RWPE2 (cell line): ENCODE measurements at regions not wholly inside any gene's neighbourhood (a gene's known extent, or its start where the extent isn't known, plus 50 kb on each side); places are given as distances from the start of the nearest gene placed in this dataset.

ENCODE experiments used
- ATAC-seq: fragments of 200-7000 bp; cut with Tn5 transposase; 3 replicates; pipeline ENCODE4 v1.9.1; 2021; ENCODE audit warnings: low read depth
- DNase-seq: peaks from one replicate; pipeline ENCODE4 v3.0.0-alpha.2; 2020; ENCODE audit warnings: low spot score
- H3K27ac ChIP-seq: fragments of 450-650 bp; 2 replicates; pipeline ENCODE4 v1.5.1; 2017; ENCODE audit warnings: mild to moderate bottlenecking; ENCODE audit not compliant: poor library complexity, severe bottlenecking
- H3K27me3 ChIP-seq: fragments of 250-450 bp; sonication (Bioruptor Pico); 2 replicates; pipeline ENCODE4 v1.5.1; 2021; ENCODE audit warnings: mild to moderate bottlenecking, moderate library complexity; ENCODE audit not compliant: insufficient read depth, poor library complexity, severe bottlenecking
- H3K36me3 ChIP-seq: fragments of 250-450 bp; sonication (Bioruptor Pico); 2 replicates; pipeline ENCODE4 v1.5.1; 2020; ENCODE audit warnings: low read depth, mild to moderate bottlenecking, moderate library complexity
- H3K4me1 ChIP-seq: fragments of 250-450 bp; sonication (Bioruptor Pico); 2 replicates; pipeline ENCODE4 v1.5.1; 2021; ENCODE audit warnings: mild to moderate bottlenecking, moderate library complexity; ENCODE audit not compliant: insufficient read depth, poor library complexity, severe bottlenecking
- H3K4me3 ChIP-seq: fragments of 250-450 bp; sonication (Bioruptor Pico); 2 replicates; pipeline ENCODE4 v1.5.1; 2021; ENCODE audit warnings: mild to moderate bottlenecking, moderate library complexity; ENCODE audit not compliant: severe bottlenecking
- H3K9me3 ChIP-seq: fragments of 250-450 bp; sonication (Bioruptor Pico); 2 replicates; pipeline ENCODE4 v1.5.1; 2021; ENCODE audit warnings: mild to moderate bottlenecking, moderate library complexity; ENCODE audit not compliant: severe bottlenecking
- TF ChIP-seq, protein P1 (sequence below): fragments of 450-650 bp; IDR thresholded peaks from one replicate; pipeline ENCODE4 v1.5.1; 2017; ENCODE audit warnings: mild to moderate bottlenecking, moderate library complexity; ENCODE audit not compliant: poor library complexity, severe bottlenecking

DNA sequence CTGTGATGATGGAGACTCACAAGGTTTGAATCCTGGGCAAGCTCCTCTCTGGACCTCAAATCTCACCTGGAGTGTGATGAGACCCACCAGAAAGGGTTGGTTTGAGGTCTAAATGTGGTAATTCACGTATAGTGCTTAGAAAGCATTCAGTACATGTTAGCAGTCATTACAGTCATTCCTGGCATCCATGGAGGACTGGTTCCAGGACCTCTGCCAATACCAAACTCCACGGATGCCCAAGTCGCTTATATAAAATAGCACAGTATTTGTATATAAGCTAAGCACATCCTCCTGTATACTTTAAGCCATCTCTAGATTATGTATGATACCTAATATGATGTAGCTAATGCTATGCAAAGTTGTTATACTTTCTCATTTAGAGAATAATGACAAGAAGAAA lies 67.6 kb upstream of the CYP2D6 start:
- H3K9me3 ChIP-seq = no peaks in the 10 kb centered on the region
- TF ChIP-seq, protein P1, sequence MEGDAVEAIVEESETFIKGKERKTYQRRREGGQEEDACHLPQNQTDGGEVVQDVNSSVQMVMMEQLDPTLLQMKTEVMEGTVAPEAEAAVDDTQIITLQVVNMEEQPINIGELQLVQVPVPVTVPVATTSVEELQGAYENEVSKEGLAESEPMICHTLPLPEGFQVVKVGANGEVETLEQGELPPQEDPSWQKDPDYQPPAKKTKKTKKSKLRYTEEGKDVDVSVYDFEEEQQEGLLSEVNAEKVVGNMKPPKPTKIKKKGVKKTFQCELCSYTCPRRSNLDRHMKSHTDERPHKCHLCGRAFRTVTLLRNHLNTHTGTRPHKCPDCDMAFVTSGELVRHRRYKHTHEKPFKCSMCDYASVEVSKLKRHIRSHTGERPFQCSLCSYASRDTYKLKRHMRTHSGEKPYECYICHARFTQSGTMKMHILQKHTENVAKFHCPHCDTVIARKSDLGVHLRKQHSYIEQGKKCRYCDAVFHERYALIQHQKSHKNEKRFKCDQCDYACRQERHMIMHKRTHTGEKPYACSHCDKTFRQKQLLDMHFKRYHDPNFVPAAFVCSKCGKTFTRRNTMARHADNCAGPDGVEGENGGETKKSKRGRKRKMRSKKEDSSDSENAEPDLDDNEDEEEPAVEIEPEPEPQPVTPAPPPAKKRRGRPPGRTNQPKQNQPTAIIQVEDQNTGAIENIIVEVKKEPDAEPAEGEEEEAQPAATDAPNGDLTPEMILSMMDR = no peak
- H3K36me3 ChIP-seq = peaks cover 24% of the 10 kb centered on the region
- H3K4me3 ChIP-seq = no peak overlapping the region
- H3K4me1 ChIP-seq = no peaks in the 10 kb centered on the region
- DNase-seq (no peak), ATAC-seq (no peak)
- H3K27me3 ChIP-seq = no peaks in the 10 kb centered on the region
- H3K27ac ChIP-seq = no peak overlapping the region

DNA sequence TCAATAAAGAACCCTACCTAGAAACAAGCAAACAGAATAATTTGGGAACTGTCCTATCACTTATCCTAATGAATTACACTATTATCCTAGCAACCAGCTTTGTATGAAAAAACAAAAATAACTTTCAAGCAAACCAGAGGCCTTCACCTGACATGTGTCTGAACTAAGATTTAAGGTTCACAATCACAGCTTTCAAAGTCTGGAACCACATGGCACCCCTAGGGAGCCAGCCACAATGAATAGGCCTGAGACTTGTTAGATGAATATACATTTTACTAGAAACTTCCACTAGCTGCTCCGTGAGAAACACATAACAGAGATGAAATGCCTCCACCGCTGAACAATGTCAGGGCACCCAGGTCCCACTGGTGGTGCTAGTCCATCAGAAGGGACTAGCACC lies 65.8 kb upstream of the CYP2D6 start:
- TF ChIP-seq, protein P1 = no peak
- H3K36me3 ChIP-seq = peaks cover 14% of the 10 kb centered on the region; the same call in 1 of the 2 replicates
- no peaks in the 10 kb centered on the region for H3K27me3 ChIP-seq
- ATAC-seq = no peak
- no peaks in the 10 kb centered on the region for H3K9me3 ChIP-seq
- H3K4me3 ChIP-seq = no peak overlapping the region
- no peak overlapping the region for H3K27ac ChIP-seq
- no peak for DNase-seq
- no peaks in the 10 kb centered on the region for H3K4me1 ChIP-seq

DNA sequence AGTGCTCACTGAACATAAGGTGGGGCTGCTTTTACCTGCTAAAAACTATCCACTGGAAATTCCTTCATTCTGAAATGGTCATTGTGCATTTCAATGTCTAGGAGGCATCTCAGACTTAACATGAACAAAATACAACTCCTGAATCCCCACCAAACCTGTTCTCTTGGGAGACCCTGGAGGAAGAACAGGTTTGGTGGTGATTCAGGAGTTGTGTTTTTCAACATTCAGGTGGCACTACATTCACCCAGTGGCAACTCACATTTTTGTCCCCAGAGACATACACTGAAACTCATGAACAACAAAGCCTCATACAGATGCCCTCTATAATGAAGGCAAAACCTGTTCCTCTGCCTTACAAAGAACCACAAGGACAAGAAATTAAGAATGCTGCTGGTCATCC lies 64.3 kb upstream of the CYP2D6 start:
- H3K9me3 ChIP-seq = no peaks in the 10 kb centered on the region
- DNase-seq = no peak
- TF ChIP-seq, protein P1 = no peak
- no peaks in the 10 kb centered on the region for H3K4me1 ChIP-seq
- H3K4me3 ChIP-seq = no peak overlapping the region
- H3K27me3 ChIP-seq = no peaks in the 10 kb centered on the region
- H3K36me3 ChIP-seq = peaks cover 8% of the 10 kb centered on the region; the same call in 1 of the 2 replicates
- no peak overlapping the region for H3K27ac ChIP-seq
- ATAC-seq = no peak

DNA sequence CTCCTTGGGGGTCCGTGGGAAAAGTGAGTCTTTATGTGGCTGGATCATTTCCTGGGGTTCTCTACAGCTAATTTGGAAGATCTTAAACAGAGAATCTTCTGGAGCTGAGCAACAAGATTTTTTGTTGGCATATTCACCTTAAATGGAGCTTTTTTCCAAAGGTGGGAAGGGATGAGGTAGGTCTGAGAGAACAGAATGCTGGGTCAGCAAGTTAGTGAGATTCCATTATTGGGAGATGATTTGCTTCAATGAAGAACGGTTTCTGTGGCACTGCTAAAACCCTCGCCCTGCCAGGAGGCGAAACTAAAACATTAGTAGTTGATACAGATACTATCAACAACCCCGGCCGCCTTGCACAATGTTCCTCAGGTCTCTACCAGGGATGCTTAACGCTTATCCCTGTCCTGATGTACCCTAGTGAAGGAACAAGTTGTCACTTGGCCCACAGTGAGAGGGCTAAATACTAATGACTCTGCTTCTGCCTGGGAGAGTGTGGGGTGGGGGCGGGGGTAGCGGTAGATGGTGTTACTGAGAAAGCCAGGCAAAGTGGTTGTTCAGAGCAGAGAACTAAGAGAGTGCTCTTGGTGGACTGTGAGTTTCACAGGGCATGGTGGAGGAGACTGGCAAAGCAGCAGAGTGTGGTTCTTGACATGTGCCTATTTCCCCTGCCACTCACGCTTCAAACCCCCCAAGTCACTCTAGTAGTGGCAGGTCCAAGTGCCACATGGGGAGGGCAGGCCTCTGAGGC lies 63.7 kb upstream of the CYP2D6 start:
- H3K27ac ChIP-seq = no peak overlapping the region
- no peaks in the 10 kb centered on the region for H3K27me3 ChIP-seq

More for the DNA sequence above, 63.7 kb upstream of the CYP2D6 start:
- peaks cover 12% of the 10 kb centered on the region; the same call in 1 of the 2 replicates for H3K36me3 ChIP-seq
- TF ChIP-seq, protein P1 = no peak
- H3K4me3 ChIP-seq = no peak overlapping the region
- H3K9me3 ChIP-seq = no peaks in the 10 kb centered on the region
- ATAC-seq = no peak
- no peak for DNase-seq
- H3K4me1 ChIP-seq = peaks cover 5% of the 10 kb centered on the region
